Ishikawa (cell line): ENCODE measurements at regions not wholly inside any gene's neighbourhood (a gene's known extent, or its start where the extent isn't known, plus 50 kb on each side); places are given as distances from the start of the nearest gene placed in this dataset.

Source experiments
- EGR1 ChIP-seq: IDR thresholded peaks from 2 replicates; pipeline ENCODE4 v1.6.1; 2012
- EP300 ChIP-seq: IDR thresholded peaks from 2 replicates; pipeline ENCODE4 v1.6.1; 2012; ENCODE audit warnings: borderline replicate concordance
- FOXM1 ChIP-seq: IDR thresholded peaks from 2 replicates; pipeline ENCODE4 v1.6.1; 2012; ENCODE audit warnings: low read depth, borderline replicate concordance
- MAX ChIP-seq: IDR thresholded peaks from 2 replicates; pipeline ENCODE4 v1.6.1; 2012
- RAD21 ChIP-seq: IDR thresholded peaks from 2 replicates; pipeline ENCODE4 v1.6.1; 2012; ENCODE audit warnings: low read depth
- TAF1 ChIP-seq: IDR thresholded peaks from 2 replicates; pipeline ENCODE4 v1.6.1; 2012; ENCODE audit warnings: low read depth, mild to moderate bottlenecking
- TEAD4 ChIP-seq: IDR thresholded peaks from 2 replicates; pipeline ENCODE4 v1.6.1; 2012
- USF1 ChIP-seq: IDR thresholded peaks from 2 replicates; pipeline ENCODE4 v1.6.1; 2012

DNA sequence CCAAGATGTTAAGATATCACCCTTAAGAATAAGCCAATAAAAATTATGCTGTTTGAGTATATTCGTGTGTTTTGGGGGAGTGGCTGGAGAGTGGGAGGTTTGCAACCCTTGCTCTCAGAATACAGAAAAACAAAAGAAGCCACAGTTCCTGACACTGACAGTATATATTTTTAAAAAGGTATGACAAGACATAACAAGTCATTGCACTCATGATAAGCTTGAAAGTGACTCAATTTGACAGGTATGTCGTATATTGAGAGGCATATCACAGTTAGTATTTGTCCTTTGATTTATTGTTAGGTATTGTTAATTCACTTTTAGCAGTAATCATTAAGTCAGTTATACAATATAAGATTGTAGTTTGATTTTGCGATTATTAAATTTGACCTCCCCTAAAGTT, 73.1 kb upstream of the TSC22D2 start:
- TF ChIP-seq MAX (no peak), USF1 (no peak), EP300 (no peak), TAF1 (no peak), TEAD4 (no peak), FOXM1 (no peak), RAD21 (no peak), EGR1 (no peak)
